ENCODE measurements at regions not wholly inside any gene's neighbourhood (a gene's known extent, or its start where the extent isn't known, plus 50 kb on each side); places are given as distances from the start of the nearest gene placed in this dataset.

DNA sequence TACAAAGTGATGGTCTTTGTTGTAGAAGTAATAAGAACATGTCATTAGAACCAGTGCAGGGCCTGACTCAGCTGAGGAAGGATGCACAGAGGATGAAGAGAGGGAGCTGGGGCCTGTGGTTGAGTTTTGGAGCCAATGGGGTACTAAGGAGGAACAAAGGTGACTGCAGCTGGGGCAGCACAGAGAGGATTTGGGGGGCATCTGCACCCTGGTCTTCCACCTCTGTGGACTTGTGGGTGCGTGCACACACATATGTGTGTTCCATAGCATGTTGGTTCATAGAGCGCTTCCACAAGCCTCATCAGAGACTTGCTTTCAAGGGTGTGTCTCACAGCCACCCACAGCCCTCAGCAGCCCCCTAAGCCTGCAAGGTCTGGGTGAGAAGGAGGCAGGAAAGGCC is 650.3 kb upstream of the MGMT start:
- TF ChIP-seq EZH2 (IDR thresholded peaks at IDR 0.05; ENCODE audit: borderline replicate concordance, low read depth, low read length, severe bottlenecking) (no peak), POLR2A (IDR thresholded peaks at IDR 0.05; ENCODE audit: low read depth, low read length) (no peak), POLR2AphosphoS5 (IDR thresholded peaks at IDR 0.05; ENCODE audit: insufficient read depth, low read depth, low read length) (no peak), MYC (IDR thresholded peaks at IDR 0.05; ENCODE audit: low read depth, low read length) (no peak), FOS (IDR thresholded peaks at IDR 0.05; ENCODE audit: borderline replicate concordance, insufficient read depth, low read length) (no peak), JUN (IDR thresholded peaks at IDR 0.05; ENCODE audit: borderline replicate concordance, insufficient read depth, insufficient read length, low read depth) (no peak), GATA2 (IDR thresholded peaks at IDR 0.05; ENCODE audit: insufficient read depth, insufficient read length, low read depth, low read length) (no peak)
- TF ChIP-seq, protein P1, sequence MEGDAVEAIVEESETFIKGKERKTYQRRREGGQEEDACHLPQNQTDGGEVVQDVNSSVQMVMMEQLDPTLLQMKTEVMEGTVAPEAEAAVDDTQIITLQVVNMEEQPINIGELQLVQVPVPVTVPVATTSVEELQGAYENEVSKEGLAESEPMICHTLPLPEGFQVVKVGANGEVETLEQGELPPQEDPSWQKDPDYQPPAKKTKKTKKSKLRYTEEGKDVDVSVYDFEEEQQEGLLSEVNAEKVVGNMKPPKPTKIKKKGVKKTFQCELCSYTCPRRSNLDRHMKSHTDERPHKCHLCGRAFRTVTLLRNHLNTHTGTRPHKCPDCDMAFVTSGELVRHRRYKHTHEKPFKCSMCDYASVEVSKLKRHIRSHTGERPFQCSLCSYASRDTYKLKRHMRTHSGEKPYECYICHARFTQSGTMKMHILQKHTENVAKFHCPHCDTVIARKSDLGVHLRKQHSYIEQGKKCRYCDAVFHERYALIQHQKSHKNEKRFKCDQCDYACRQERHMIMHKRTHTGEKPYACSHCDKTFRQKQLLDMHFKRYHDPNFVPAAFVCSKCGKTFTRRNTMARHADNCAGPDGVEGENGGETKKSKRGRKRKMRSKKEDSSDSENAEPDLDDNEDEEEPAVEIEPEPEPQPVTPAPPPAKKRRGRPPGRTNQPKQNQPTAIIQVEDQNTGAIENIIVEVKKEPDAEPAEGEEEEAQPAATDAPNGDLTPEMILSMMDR (IDR thresholded peaks at IDR 0.05; ENCODE audit: extremely low read depth in 1 of 2, insufficient read depth in 1 of 2, low read depth in 1 of 2, low read length in 2 of 2) = no peak
- TF ChIP-seq, protein P2, sequence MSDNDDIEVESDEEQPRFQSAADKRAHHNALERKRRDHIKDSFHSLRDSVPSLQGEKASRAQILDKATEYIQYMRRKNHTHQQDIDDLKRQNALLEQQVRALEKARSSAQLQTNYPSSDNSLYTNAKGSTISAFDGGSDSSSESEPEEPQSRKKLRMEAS (IDR thresholded peaks at IDR 0.05; ENCODE audit: insufficient read depth, insufficient read length) = no peak
